NCI-H2196 (cell line): ENCODE measurements at regions not wholly inside any gene's neighbourhood (a gene's known extent, or its start where the extent isn't known, plus 50 kb on each side); places are given as distances from the start of the nearest gene placed in this dataset.

ENCODE experiments used
- DNase-seq: peaks from one replicate; lab custom pipeline; 2025; ENCODE audit not compliant: unreplicated experiment; lab: John Stamatoyannopoulos, UW

- no peak for DNase-seq
Measured at GRCh38 chr4:89556601-89557305, 249.2 kb upstream of the GPRIN3 start.

- DNase-seq: no peak
Measured at GRCh38 chr4:89551191-89551590, 243.6 kb upstream of the GPRIN3 start.

GRCh38 chr4:89549907-89550306 lies 242.3 kb upstream of the GPRIN3 start:
- DNase-seq: no peak

GRCh38 chr4:89545315-89545714 lies 237.7 kb upstream of the GPRIN3 start:
- DNase-seq: no peak

DNA sequence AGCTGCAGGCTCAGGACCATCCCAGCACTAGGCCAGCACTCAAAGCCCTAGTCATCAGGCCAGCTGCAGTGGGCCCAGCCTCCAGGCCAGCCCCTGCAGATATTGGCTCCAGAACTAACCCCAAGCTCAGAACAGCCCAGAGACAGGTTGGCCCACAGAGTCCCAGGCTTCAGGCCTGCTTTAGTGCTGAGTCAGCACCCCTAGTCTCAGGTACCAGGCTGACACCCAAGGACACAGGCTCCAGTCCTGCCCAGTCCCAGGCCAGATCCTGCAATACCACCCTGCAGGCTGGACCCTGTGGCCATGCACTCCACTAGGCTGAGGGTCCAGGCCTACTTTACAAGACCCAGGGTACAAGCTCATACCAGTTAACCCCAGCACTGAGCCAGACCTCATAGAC lies 234.4 kb upstream of the GPRIN3 start:
- DNase-seq: no peak

DNA sequence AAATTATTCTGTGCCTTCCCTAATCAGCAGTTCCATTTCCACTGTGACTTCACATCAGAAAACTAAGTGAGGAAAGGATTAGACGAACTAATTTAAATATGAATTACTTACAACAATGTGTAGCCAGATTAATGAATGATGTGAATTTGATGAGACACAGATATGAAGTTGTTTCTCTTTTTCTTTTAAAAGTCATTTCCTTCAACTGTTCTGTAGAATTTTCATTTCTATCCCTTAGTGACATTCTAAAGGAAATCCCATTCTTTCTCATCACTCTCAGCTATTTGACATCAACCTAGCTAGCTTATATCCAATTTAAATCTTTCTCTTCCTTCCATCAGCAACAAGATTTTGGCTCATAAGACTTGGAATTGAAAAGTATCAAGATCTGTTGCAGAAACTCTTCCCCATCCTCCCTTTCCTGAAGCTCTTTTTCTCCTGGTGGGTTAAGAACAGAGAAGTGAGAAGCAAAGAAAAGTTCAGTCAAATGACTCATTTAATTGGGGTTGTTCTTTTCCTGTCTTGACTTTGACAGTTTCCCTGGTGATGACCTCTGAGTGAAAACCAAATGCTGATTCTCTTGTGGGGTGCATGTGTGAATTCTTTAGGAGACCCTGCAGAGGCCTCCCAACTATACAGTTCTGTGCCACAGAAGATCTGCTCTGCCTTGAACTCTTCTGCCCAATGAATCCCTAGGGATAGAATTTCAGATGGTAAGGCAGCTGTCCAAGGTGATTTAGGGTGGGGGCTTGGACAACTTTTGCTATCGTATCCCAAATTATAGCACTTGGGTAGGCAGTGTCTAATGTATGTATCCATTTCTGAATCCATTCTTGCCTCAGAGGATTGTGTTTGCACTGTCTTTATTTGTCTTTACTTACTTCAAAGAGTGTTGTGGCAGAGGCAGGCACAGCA lies 232.5 kb upstream of the GPRIN3 start:
- no peak for DNase-seq

GRCh38 chr4:89539374-89539773 lies 231.8 kb upstream of the GPRIN3 start:
- no peak for DNase-seq

DNA sequence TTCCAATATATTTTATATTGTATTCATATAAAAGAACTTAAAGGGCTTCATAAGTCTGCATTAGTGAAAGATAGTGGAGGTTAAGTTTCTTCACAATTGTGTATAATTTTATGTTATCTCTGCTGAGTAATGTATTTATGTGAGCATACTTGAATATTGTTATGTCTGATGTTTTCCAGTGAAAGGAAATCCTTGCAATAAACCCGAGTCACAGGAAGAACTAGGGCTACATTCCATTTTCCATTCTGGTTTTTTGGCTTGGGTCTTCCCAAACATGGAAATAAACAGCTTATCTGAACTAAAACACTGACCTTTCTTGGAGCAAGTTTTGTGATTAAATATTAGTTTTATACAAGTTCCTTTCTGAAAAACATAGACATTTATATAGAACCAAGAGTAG lies 231.3 kb upstream of the GPRIN3 start:
- no peak for DNase-seq

GRCh38 chr4:89538171-89538570 lies 230.6 kb upstream of the GPRIN3 start:
- no peak for DNase-seq

DNA sequence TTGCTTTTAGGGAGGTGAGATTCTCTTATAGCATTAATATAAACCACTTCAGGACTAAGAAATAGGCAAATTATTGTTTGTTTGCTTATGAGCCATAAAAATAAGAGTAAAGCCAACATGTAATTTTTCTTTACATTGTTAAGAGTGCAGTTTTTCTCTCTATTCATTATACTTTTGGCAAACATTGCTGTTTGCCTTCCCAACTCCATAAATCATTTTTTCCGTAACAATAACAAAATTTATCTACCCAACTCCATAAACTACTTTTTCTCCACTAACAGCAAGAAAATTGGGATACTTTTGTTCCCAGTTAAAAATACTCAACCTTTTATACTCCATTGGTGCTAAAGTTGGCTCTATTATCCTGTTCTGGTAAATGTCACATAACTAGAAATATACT lies 229.7 kb upstream of the GPRIN3 start:
- no peak for DNase-seq

DNA sequence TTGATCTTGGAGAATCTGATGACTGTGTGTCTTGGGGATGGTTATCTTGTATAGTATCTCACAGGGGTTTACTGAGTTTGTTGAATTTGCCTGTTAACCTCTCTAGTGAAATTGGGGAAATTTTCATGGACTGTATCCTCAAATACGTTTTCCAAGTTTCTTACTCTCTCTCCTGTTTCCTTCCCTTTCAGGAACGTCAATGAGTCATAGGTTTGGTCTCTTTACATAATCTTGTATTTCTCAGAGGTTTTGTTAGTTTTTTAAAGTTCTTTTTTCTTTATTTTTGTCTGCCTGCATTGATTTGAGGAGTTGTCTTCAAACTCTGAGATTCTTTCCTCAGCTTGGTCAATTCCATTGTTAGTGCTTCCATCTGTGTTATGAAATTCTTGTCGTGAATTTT lies 227.7 kb upstream of the GPRIN3 start:
- DNase-seq: no peak

- DNase-seq: no peak
Measured at GRCh38 chr4:89534356-89534755, 226.8 kb upstream of the GPRIN3 start.

DNA sequence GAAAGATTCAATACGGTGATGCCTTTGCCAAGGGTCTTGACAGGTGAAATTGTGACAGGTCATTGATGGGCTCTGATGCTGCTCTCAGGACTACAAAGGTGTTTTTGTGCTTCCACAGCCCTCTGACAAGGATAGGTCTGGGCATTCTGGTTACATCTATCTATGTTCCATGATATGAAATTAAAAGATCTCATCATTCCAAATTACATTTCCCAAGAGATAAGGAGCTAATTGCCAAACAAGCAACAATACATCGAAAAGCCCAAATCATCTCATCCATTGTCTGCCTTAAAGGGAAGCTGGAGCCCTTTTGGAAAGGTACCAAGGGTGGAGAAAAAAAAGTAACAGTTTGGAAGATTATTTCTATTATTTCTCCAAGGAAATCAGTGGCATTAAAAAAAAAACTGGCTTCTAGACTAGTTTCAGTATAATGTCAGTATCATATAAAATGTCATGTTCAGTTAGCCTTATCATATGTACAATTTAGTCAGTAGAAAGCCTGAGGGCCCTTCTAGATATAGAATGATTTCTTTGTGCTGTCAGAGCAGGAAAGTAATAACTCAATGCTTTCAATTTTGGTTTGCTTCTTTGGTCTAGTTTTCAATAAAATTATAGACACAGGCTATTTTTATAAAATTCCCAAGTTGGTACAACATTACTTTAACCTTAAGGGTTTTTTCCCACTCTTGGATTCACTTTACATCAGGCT lies 224.5 kb upstream of the GPRIN3 start:
- no peak for DNase-seq

- no peak for DNase-seq
Measured at GRCh38 chr4:89528526-89529133, 221.0 kb upstream of the GPRIN3 start.

GRCh38 chr4:89521826-89522225 lies 214.2 kb upstream of the GPRIN3 start:
- DNase-seq: no peak

DNA sequence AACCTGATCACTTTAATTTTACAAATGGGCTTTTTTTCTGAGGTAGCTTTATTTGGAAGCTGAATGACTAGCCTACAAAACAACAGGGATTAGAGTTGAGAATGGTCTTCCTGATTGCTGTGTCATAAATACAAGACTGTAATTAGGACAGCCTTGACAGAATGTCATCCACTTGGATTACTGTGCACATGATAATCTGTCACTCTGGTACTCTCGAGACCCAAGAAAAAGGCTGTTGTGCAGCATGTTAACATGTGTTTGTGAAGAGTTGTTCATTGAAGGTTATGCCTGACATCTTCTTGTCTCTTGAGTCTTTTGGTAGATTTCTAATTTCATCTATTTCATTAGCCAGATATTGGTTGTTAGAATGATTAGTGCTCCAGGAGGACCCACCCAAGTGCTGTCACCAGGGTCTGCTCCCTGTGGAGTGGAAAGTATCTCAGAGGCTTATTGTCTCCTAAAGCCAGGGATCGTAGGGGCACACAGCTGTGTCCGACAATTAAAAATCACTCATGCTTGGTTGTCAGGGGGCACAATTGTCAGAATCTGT lies 212.2 kb upstream of the GPRIN3 start:
- no peak for DNase-seq

DNA sequence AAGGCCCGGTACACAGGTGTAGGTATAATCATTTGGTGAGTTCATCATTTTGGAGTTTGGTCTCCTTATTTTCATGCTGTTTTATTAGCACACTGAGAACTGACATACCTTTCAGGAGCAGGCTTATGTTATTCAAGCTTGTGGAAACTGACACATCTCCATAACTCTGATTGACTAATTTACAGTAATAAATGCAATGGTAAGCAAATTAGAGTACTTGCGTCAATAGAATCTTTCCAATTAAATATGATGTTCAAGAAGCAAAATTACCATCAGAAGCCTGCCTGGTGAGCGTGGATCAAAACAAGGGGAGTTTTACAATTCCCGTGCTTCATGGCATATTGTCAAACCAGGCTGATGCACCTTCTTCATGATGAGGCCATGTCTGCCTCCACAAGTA lies 210.7 kb upstream of the GPRIN3 start:
- no peak for DNase-seq

GRCh38 chr4:89514811-89515210 lies 207.2 kb upstream of the GPRIN3 start:
- no peak for DNase-seq

DNA sequence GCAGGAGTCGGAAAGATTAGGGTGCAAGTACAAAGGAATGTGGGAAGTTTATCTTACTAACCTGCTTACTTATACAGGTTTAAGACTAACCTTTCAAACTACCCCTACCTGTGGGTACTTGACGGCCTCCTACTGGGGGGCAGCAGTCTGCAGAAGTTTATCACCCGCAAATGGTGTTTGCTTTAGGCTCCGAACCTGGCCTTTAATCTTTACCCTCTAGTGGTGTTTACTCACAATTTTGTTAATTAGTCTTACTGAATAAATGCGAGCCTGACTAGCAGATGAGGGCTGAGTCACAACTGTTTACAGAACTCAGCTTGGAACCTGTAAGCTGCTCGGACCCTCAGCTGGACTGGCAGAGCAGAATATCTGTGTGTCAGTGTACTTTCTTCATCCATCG lies 204.2 kb upstream of the GPRIN3 start:
- no peak for DNase-seq

- DNase-seq: no peak
Measured at GRCh38 chr4:89509708-89510281, 202.2 kb upstream of the GPRIN3 start.
